Lung (tissue), 11 donors: ENCODE measurements at regions not wholly inside any gene's neighbourhood (a gene's known extent, or its start where the extent isn't known, plus 50 kb on each side); places are given as distances from the start of the nearest gene placed in this dataset.

Experiments used
- ATAC-seq: fragments of 200-7000 bp; cut with Tn5 transposase; one replicate; pipeline ENCODE4 v1.9.1; 2020; ENCODE audit warnings: moderate number of reproducible peaks; ENCODE audit not compliant: insufficient read depth, low FRiP score
- DNase-seq, 3 donors: peaks; one replicate each; pipeline ENCODE4 v3.0.0-alpha.2; 2013 to 2017
- H3K27ac ChIP-seq, 2 donors: one replicate each; pipeline ENCODE4 v1.5.1; 2013; ENCODE audit warnings: mild to moderate bottlenecking in 2 of 2, moderate library complexity in 2 of 2, control low read depth in 1 of 2, inconsistent platforms in 1 of 2, low read depth in 1 of 2, low read length in 1 of 2
- H3K27me3 ChIP-seq, 3 donors: one replicate each; pipeline ENCODE4 v1.5.1; 2013; ENCODE audit warnings: low read length in 2 of 3; ENCODE audit not compliant: control insufficient read depth in 3 of 3, insufficient read depth in 3 of 3
- H3K36me3 ChIP-seq, 4 donors: one replicate each; pipeline ENCODE4 v1.5.1; 2013; ENCODE audit warnings: low read length in 4 of 4, mild to moderate bottlenecking in 1 of 4, moderate library complexity in 1 of 4; ENCODE audit not compliant: control insufficient read depth in 4 of 4, insufficient read depth in 4 of 4
- H3K4me1 ChIP-seq, 5 donors: one replicate each; pipeline ENCODE4 v1.5.1; 2013; ENCODE audit warnings: low read length in 5 of 5, mild to moderate bottlenecking in 2 of 5, moderate library complexity in 1 of 5; ENCODE audit not compliant: control insufficient read depth in 5 of 5, insufficient read depth in 5 of 5
- H3K4me3 ChIP-seq: one replicate; pipeline ENCODE4 v1.5.1; 2013; ENCODE audit warnings: mild to moderate bottlenecking, control low read depth, moderate library complexity
- H3K9ac ChIP-seq, 2 donors: one replicate each; pipeline ENCODE4 v1.5.1; 2013; ENCODE audit warnings: low read length in 2 of 2, control low read depth in 1 of 2; ENCODE audit not compliant: insufficient read depth in 1 of 2
- H3K9me3 ChIP-seq, 4 donors: one replicate each; pipeline ENCODE4 v1.5.1; 2013; ENCODE audit warnings: low read length in 3 of 4, mild to moderate bottlenecking in 1 of 4, moderate library complexity in 1 of 4; ENCODE audit not compliant: control insufficient read depth in 4 of 4, insufficient read depth in 3 of 4
- WGBS, 2 donors: extraction: QIAGEN DNeasy Blood & Tissue Kit; methylation state at CpG; one replicate each; pipeline ENCODE4 v1.1.7; 2013; 5-methylcytosine and 5-hydroxymethylcytosine counted together
- TF ChIP-seq, protein P1 (sequence below): IDR thresholded peaks from 2 replicates; pipeline ENCODE4 v1.5.1; 2012; ENCODE audit warnings: mild to moderate bottlenecking; ENCODE audit errors: control extremely low read depth, extremely low read depth
- donor health status: control.
- donor health status: control.
- donor health status: Bipolar disorder and iron deficiency.
- donor health status: healthy.
- donor health status: DM: yes; HTN: yes; CAD: no.

DNA sequence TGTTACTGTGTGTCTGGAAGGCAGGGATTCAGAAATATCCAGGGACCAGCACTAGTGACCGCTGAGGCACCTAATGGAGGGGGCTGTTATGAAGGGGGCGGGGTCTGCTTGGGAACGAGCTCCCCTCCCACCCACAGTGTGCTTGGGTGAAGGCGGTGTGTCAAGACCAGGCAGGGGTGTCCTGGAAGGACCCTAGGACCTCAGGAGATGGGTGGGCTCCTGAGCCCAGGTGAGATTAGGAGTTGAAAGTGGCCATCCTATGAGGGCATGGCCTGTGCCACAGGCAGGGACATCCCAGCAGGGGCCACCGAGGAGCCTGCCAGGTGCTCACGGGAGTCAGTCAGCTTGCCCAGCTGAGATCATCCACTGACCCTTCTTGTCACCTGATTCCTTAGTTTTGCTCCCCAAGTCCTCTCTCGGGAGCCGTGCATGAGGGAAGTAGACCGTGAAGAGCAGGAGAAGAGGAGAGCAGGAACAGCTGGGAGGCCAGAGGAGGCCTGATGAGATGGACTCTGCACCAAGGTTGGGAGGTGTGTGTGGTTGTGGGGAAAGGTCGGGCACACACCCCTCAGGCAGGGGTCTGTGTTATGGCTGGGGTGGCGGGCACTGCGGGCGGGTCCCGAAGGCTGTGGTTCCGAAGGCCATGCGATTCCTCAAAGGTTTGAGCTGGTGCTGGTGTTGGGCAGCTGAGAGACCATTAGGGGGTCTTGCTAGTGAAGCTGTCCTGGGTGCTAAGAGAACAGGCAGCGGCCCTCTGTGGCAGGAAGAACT, 180.9 kb upstream of the HS6ST1 start:
- H3K27me3 ChIP-seq = no peaks in the 10 kb centered on the region
- H3K9me3 ChIP-seq = no peaks in the 10 kb centered on the region
- H3K36me3 ChIP-seq = no peaks in the 10 kb centered on the region
- no peak for ATAC-seq
- no peak overlapping the region for H3K4me3 ChIP-seq
- H3K9ac ChIP-seq = no peak overlapping the region
- TF ChIP-seq, protein P1, sequence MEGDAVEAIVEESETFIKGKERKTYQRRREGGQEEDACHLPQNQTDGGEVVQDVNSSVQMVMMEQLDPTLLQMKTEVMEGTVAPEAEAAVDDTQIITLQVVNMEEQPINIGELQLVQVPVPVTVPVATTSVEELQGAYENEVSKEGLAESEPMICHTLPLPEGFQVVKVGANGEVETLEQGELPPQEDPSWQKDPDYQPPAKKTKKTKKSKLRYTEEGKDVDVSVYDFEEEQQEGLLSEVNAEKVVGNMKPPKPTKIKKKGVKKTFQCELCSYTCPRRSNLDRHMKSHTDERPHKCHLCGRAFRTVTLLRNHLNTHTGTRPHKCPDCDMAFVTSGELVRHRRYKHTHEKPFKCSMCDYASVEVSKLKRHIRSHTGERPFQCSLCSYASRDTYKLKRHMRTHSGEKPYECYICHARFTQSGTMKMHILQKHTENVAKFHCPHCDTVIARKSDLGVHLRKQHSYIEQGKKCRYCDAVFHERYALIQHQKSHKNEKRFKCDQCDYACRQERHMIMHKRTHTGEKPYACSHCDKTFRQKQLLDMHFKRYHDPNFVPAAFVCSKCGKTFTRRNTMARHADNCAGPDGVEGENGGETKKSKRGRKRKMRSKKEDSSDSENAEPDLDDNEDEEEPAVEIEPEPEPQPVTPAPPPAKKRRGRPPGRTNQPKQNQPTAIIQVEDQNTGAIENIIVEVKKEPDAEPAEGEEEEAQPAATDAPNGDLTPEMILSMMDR = no peak
- 88 to 90% methylated on average over 17 of the region's 17 CpGs for WGBS, 2 donors
- H3K4me1 ChIP-seq = peaks cover 0 to 34% (median 13%) of the 10 kb centered on the region in 5 donors
- DNase-seq = peak in 1 of 3 donors; percentile 7
- H3K27ac ChIP-seq = no peak overlapping the region

DNA sequence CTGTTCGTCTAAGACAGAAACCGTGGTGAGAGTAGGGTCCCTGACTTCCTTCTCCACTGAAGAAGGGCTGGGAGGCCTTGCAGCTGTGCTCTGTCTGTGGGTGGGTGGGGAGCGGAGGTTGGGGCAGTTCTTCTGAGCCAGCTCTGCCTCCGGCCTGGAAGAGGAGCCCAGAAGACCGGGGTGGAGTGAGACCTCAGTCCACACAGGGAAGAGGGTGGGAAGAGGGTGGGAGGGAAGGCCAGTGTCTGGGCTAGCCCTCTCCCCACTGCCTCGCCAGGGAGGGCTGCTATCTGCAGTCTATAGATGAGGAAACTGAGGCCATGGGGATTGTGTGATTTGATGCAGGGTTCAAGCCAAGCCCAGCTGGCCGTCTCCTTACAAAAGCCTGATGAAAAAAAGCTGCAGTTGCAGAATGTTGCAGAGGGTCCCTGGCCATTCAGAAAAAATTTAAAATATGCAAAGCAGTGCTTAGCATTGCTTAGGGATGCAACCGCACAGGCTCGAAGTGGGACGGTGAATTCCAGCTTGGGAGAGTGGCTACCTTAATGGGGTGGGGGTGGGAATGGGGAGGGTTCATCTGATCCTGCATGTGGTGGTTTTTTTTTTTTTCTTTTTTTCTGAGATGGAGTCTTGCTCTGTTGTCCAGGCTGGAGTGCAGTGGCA, 181.6 kb upstream of the HS6ST1 start:
- H3K9me3 ChIP-seq = no peaks in the 10 kb centered on the region
- no peak overlapping the region for H3K4me3 ChIP-seq
- peak in 1 of 3 donors; percentile 13 for DNase-seq
- H3K27me3 ChIP-seq = no peaks in the 10 kb centered on the region
- H3K4me1 ChIP-seq = peaks cover 0 to 27% (median 8%) of the 10 kb centered on the region in 5 donors
- H3K27ac ChIP-seq = no peak overlapping the region
- no peaks in the 10 kb centered on the region for H3K36me3 ChIP-seq
- H3K9ac ChIP-seq = no peak overlapping the region
- TF ChIP-seq, protein P1 = no peak
- 59 to 60% methylated on average over 10 of the region's 10 CpGs for WGBS, 2 donors
- no peak for ATAC-seq

DNA sequence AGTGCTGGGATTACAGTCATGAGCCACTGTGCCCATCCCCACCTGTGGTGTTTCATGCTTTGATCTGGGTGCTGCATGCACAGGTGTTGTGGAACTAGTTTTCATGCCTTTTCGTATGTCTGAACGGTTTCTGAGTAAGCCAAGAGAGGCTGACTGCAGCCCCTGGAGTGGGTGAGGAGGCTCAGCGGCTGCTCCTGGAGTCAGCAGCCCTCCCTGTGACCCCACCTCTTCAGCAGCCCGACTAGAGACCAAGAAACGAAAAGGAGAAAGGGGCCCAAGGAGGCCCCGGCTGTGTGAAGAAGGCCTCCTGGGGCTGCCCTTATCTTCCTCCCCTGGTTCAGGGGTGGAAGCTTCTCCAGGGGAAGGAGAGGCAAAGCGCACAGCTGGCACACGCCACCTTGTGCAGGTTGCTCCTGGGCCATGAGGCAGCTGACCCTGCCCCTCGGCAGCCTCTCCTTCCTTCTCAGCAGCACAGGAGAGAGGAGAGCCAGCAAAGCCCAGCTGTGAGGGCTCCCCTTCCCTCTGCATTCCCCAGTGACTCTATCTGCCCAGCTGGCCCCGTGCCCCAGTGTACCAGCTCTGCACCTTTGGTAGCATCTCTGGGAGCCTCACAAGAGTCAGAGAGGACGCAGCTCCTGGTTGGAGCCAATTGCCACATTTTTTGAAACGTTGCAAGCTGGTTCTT, 182.5 kb upstream of the HS6ST1 start:
- WGBS, 2 donors = 78 to 86% methylated on average over 12 of the region's 12 CpGs
- ATAC-seq (no peak), DNase-seq (peak in 1 of 3 donors; percentile 15)
- no peak overlapping the region for H3K9ac ChIP-seq
- no peaks in the 10 kb centered on the region for H3K9me3 ChIP-seq
- no peak overlapping the region for H3K27ac ChIP-seq
- no peaks in the 10 kb centered on the region for H3K27me3 ChIP-seq
- H3K4me3 ChIP-seq = no peak overlapping the region
- peaks cover 0 to 32% (median 8%) of the 10 kb centered on the region in 5 donors for H3K4me1 ChIP-seq
- TF ChIP-seq, protein P1 = no peak
- H3K36me3 ChIP-seq = no peaks in the 10 kb centered on the region
